ENCODE measurements at regions not wholly inside any gene's neighbourhood (a gene's known extent, or its start where the extent isn't known, plus 50 kb on each side); places are given as distances from the start of the nearest gene placed in this dataset.

GRCh38 chr5:2020730-2021129 lies 138.0 kb upstream of the IRX4 start:
- TF ChIP-seq, protein P1, sequence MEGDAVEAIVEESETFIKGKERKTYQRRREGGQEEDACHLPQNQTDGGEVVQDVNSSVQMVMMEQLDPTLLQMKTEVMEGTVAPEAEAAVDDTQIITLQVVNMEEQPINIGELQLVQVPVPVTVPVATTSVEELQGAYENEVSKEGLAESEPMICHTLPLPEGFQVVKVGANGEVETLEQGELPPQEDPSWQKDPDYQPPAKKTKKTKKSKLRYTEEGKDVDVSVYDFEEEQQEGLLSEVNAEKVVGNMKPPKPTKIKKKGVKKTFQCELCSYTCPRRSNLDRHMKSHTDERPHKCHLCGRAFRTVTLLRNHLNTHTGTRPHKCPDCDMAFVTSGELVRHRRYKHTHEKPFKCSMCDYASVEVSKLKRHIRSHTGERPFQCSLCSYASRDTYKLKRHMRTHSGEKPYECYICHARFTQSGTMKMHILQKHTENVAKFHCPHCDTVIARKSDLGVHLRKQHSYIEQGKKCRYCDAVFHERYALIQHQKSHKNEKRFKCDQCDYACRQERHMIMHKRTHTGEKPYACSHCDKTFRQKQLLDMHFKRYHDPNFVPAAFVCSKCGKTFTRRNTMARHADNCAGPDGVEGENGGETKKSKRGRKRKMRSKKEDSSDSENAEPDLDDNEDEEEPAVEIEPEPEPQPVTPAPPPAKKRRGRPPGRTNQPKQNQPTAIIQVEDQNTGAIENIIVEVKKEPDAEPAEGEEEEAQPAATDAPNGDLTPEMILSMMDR (IDR thresholded peaks at IDR 0.05; ENCODE audit: control insufficient read depth, extremely low read depth, insufficient read depth), result no peak
- DNase-seq (ENCODE audit: low read depth), result no peak
- H3K4me3 ChIP-seq (ENCODE audit: low read depth, low read length), result no peak overlapping the region

DNA sequence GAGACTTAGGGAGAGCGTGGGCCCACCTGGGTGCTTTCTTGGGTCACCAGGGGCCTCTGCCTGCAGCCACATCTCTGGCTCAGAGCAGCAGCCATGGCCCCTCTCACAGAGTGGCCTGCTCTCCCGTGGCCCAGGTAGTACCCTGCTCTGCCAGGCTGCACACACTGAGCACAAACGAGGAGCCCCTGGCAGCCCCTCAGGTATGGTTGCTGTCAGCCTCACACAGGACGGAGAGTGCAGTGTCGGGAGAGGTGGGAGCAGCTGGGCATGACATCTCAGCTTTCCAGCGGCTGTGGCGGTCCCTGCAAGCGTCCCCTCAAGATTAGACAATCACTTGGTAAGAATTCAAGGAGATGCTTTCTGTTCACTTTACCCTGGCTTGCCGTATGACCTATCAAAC lies 137.0 kb upstream of the IRX4 start:
- DNase-seq (ENCODE audit: low read depth), result no peak
- TF ChIP-seq, protein P1 (IDR thresholded peaks at IDR 0.05; ENCODE audit: control insufficient read depth, extremely low read depth, insufficient read depth), result no peak
- H3K4me3 ChIP-seq (ENCODE audit: low read depth, low read length), result no peak overlapping the region

GRCh38 chr5:2018390-2018724 lies 135.6 kb upstream of the IRX4 start:
- DNase-seq (ENCODE audit: low read depth), result no peak
- H3K4me3 ChIP-seq (ENCODE audit: low read depth, low read length), result no peak overlapping the region
- TF ChIP-seq, protein P1 (IDR thresholded peaks at IDR 0.05; ENCODE audit: control insufficient read depth, extremely low read depth, insufficient read depth), result no peak

DNA sequence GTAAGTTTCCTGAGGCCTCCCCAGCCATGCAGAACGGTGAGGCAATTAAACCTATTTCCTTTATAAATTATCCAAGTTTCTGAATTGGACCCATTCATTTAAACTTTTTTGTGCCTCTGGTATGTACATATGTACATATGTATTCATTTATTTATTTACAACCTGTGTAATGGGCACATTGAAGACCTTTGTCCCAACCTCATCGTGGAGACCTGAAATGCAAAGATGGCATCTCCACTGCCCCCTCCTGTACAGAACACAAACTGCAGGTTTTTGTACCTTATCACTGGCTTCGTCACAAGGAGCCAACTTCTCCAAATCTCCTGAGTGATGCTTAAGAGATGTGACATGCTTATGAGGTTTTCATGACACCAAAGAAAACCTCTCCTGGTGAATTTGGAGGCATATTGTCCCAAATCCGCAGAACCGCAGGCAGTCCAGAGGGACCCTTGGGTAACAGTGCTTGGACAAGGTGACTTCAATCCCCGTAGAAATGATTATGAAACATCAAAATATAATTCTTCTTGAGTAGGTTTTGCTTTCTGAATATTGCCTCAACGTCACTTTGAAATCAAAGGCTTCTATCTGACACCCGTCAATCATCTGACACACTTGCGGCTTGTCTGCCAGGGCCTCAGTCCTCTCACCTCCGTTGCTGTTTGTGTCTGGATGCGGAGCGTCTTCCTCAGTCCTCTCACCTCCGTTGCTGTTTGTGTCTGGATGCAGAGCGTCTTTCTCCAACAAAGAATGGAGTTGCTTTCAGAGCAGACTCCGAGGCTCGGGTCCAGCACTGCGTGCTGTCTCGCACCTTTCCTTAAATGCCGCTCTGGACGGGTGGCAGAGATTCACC lies 135.0 kb upstream of the IRX4 start:
- TF ChIP-seq, protein P1 (IDR thresholded peaks at IDR 0.05; ENCODE audit: control insufficient read depth, extremely low read depth, insufficient read depth), result peak; percentile 60
- DNase-seq (ENCODE audit: low read depth), result peak; percentile 17
- H3K4me3 ChIP-seq (ENCODE audit: low read depth, low read length), result no peak overlapping the region

GRCh38 chr5:2015961-2016360 lies 133.2 kb upstream of the IRX4 start:
- TF ChIP-seq, protein P1 (IDR thresholded peaks at IDR 0.05; ENCODE audit: control insufficient read depth, extremely low read depth, insufficient read depth), result no peak
- no peak for DNase-seq (ENCODE audit: low read depth)
- no peak overlapping the region for H3K4me3 ChIP-seq (ENCODE audit: low read depth, low read length)

DNA sequence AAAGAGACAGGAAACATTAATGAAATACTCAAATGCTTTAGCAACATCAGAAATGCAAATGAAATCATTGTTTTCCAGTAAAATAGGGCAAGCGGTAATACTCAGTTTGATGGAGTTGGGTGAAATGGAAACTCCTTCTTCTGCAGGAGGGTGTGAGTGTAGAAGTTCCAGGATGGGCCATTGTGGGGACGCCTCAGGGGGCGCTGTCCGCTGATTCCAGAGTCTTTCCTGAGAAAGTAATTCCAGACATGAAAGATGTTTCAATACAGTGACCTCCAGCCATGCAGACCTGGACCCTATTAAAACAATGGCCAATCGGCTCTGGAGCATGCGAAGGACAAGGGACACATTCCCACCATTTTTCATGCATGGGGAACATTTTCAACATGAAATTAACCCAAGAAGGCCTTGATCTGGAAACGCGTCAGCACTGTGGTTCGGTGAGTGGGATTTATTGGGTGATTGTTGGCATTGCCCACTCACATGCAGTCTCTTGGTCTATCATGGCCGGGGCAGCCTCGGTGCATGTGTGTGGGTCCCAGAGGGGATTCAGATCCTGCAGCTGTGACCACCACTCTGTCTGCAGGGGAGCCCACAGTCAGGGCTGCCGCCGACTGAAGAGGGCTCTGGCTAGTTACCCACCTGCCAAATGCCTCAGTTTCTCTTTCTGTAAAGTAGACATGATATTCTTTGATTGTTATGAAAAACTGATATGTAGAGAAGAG lies 132.6 kb upstream of the IRX4 start:
- no peak for DNase-seq (ENCODE audit: low read depth)
- no peak overlapping the region for H3K4me3 ChIP-seq (ENCODE audit: low read depth, low read length)
- TF ChIP-seq, protein P1 (IDR thresholded peaks at IDR 0.05; ENCODE audit: control insufficient read depth, extremely low read depth, insufficient read depth), result no peak
